ENCODE measurements at regions not wholly inside any gene's neighbourhood (a gene's known extent, or its start where the extent isn't known, plus 50 kb on each side); places are given as distances from the start of the nearest gene placed in this dataset.
A peak's percentile ranks its signal among the peaks of the same experiment; 100 is the strongest.

- no peak for DNase-seq
- TF ChIP-seq CTCF (IDR thresholded peaks at IDR 0.05 in 4 of 5, conservative IDR thresholded peaks at IDR 0.05 in 1 of 5) (no peak), POLR2A (IDR thresholded peaks at IDR 0.05) (no peak)
- intact Hi-C loops (cut with DNase I; ENCODE audit: low total_unique reads) = no loop called here
- no peaks in the 10 kb centered on the region for H3K36me3 ChIP-seq
- no peaks in the 10 kb centered on the region for H3K9me3 ChIP-seq
- H3K4me3 ChIP-seq = no peak overlapping the region
- no peak overlapping the region for H3K27ac ChIP-seq
- H3K4me1 ChIP-seq = no peaks in the 10 kb centered on the region
- in situ Hi-C loops (cut with MboI; ENCODE audit: low sequenced_read_pairs in 4 of 4) = no loop called here
- H3K27me3 ChIP-seq = no peaks in the 10 kb centered on the region
- peak; percentile 39 to 54 for ATAC-seq
These were observed 1272.4 kb downstream of the CDH8 start for GRCh38 chr16:60763869-60764268.

- DNase-seq = no peak
- Histone ChIP-seq H3K36me3 (no peaks in the 10 kb centered on the region), H3K27ac (no peak overlapping the region), H3K4me1 (no peaks in the 10 kb centered on the region), H3K9me3 (no peaks in the 10 kb centered on the region), H3K27me3 (no peaks in the 10 kb centered on the region), H3K4me3 (no peak overlapping the region)
- in situ Hi-C loops (cut with MboI; ENCODE audit: low sequenced_read_pairs in 4 of 4) (no loop called here), intact Hi-C loops (cut with DNase I; ENCODE audit: low total_unique reads) (no loop called here)
- ATAC-seq = no peak
- TF ChIP-seq POLR2A (IDR thresholded peaks at IDR 0.05) (no peak), CTCF (IDR thresholded peaks at IDR 0.05 in 4 of 5, conservative IDR thresholded peaks at IDR 0.05 in 1 of 5) (no peak)
These were observed 1280.3 kb downstream of the CDH8 start for GRCh38 chr16:60755907-60756306.

- TF ChIP-seq CTCF (IDR thresholded peaks at IDR 0.05 in 4 of 5, conservative IDR thresholded peaks at IDR 0.05 in 1 of 5) = no peak
- no peak for TF ChIP-seq POLR2A (IDR thresholded peaks at IDR 0.05)
- Histone ChIP-seq H3K4me3 (no peak overlapping the region), H3K4me1 (no peaks in the 10 kb centered on the region), H3K36me3 (no peaks in the 10 kb centered on the region), H3K27me3 (no peaks in the 10 kb centered on the region), H3K27ac (no peak overlapping the region), H3K9me3 (no peaks in the 10 kb centered on the region)
- no peak for DNase-seq
- no peak for ATAC-seq
- in situ Hi-C loops (cut with MboI; ENCODE audit: low sequenced_read_pairs in 4 of 4) = no loop called here
- intact Hi-C loops (cut with DNase I; ENCODE audit: low total_unique reads) = no loop called here
These were observed 1287.9 kb downstream of the CDH8 start for GRCh38 chr16:60748366-60748765.

GRCh38 chr16:60744198-60744597, 1292.0 kb downstream of the CDH8 start:
- no peaks in the 10 kb centered on the region for H3K27me3 ChIP-seq
- no peak overlapping the region for H3K4me3 ChIP-seq
- in situ Hi-C loops (cut with MboI; ENCODE audit: low sequenced_read_pairs in 4 of 4) (no loop called here), intact Hi-C loops (cut with DNase I; ENCODE audit: low total_unique reads) (no loop called here)
- H3K27ac ChIP-seq = no peak overlapping the region
- DNase-seq (no peak), ATAC-seq (no peak)
- TF ChIP-seq CTCF (IDR thresholded peaks at IDR 0.05 in 4 of 5, conservative IDR thresholded peaks at IDR 0.05 in 1 of 5) (no peak), POLR2A (IDR thresholded peaks at IDR 0.05) (no peak)
- H3K4me1 ChIP-seq = no peaks in the 10 kb centered on the region
- H3K9me3 ChIP-seq = no peaks in the 10 kb centered on the region
- H3K36me3 ChIP-seq = no peaks in the 10 kb centered on the region

GRCh38 chr16:60741810-60742209, 1294.4 kb downstream of the CDH8 start:
- Histone ChIP-seq H3K36me3 (no peaks in the 10 kb centered on the region), H3K4me1 (no peaks in the 10 kb centered on the region), H3K9me3 (no peaks in the 10 kb centered on the region), H3K4me3 (no peak overlapping the region), H3K27me3 (no peaks in the 10 kb centered on the region), H3K27ac (no peak overlapping the region)
- TF ChIP-seq POLR2A (IDR thresholded peaks at IDR 0.05) (no peak), CTCF (IDR thresholded peaks at IDR 0.05 in 4 of 5, conservative IDR thresholded peaks at IDR 0.05 in 1 of 5) (no peak)
- intact Hi-C loops (cut with DNase I; ENCODE audit: low total_unique reads) = no loop called here
- DNase-seq (no peak), ATAC-seq (no peak)
- in situ Hi-C loops (cut with MboI; ENCODE audit: low sequenced_read_pairs in 4 of 4) = no loop called here
